NB4 (cell line): ENCODE measurements at regions not wholly inside any gene's neighbourhood (a gene's known extent, or its start where the extent isn't known, plus 50 kb on each side); places are given as distances from the start of the nearest gene placed in this dataset.

Experiments
- DNase-seq: peaks from one replicate; pipeline ENCODE4 v3.0.0; 2010; ENCODE audit warnings: low read depth
- H3K4me3 ChIP-seq: one replicate; pipeline ENCODE4 v1.5.1; 2011; ENCODE audit warnings: mild to moderate bottlenecking, low read depth, low read length, moderate library complexity
- CTCF ChIP-seq: IDR thresholded peaks from one replicate; pipeline ENCODE4 v1.5.1; 2012; ENCODE audit warnings: low read depth, low read length
- MAX ChIP-seq: IDR thresholded peaks from 2 replicates; pipeline ENCODE4 v1.6.1; 2011; ENCODE audit warnings: low read depth, low read length
- MYC ChIP-seq: IDR thresholded peaks from 2 replicates; pipeline ENCODE4 v1.6.1; 2011; ENCODE audit warnings: low read depth, low read length
- POLR2A ChIP-seq: IDR thresholded peaks from 2 replicates; pipeline ENCODE4 v1.6.1; 2011; ENCODE audit warnings: mild to moderate bottlenecking; ENCODE audit not compliant: insufficient read length; ENCODE audit errors: extremely low read depth

DNA sequence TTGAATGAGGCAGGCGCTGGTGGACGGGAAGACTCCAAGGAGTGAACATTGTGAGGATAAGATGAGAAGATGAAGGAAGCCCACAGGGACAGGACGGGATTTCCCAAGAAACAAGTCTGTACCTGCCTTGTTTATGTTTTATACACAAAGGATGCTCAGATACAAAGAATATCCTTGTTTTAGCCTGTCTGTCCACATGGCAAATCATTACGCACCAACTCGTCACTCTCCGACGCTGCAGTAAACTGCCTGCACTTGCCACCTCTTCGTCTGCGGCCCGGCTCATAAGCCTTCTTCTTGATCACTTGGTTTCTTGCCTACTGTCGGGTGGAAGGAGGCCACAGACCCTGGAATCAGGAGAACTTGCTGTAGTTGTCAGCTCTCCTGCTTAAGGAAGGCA, 85.4 kb downstream of the CD83 start:
- TF ChIP-seq MAX = no peak
- TF ChIP-seq MYC = no peak
- TF ChIP-seq CTCF = no peak
- TF ChIP-seq POLR2A = no peak
- H3K4me3 ChIP-seq = no peak overlapping the region

GRCh38 chr6:14206391-14206790, 88.8 kb downstream of the CD83 start:
- H3K4me3 ChIP-seq = no peak overlapping the region
- no peak for TF ChIP-seq MAX
- no peak for TF ChIP-seq MYC
- no peak for TF ChIP-seq POLR2A
- no peak for TF ChIP-seq CTCF
- DNase-seq = no peak

More for the DNA sequence above, 85.4 kb downstream of the CD83 start:
- no peak for DNase-seq

- DNase-seq = no peak
- no peak for TF ChIP-seq MYC
- no peak for TF ChIP-seq MAX
- no peak for TF ChIP-seq CTCF
- TF ChIP-seq POLR2A = no peak
These were observed 89.9 kb downstream of the CD83 start for GRCh38 chr6:14207448-14207847.

DNA sequence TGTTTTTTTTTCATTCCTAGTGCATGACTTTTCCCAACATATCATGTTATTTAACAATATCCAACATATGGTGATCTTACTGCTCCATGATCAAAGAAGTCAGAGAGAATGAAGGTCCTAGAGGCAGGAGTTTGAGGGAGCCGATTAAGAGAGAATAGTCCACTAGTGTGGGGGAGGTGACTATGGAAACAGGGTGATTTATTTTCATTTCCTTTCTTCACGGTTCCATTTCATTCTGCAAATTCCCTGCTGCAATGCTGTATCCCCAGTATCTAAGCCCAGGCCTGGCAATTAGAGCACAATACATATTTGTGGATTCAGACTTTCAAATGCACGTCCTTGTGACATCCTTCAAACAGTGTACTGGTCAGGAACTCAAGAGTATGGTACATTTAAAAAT, 91.4 kb downstream of the CD83 start:
- H3K4me3 ChIP-seq = no peak overlapping the region
- no peak for DNase-seq
- TF ChIP-seq POLR2A = no peak
- TF ChIP-seq MYC = no peak
- no peak for TF ChIP-seq MAX
- no peak for TF ChIP-seq CTCF

More at GRCh38 chr6:14207448-14207847, 89.9 kb downstream of the CD83 start:
- H3K4me3 ChIP-seq = no peak overlapping the region

- H3K4me3 ChIP-seq = peak overlapping the region; percentile 61
- DNase-seq = peak; percentile 13
- TF ChIP-seq CTCF = no peak
- TF ChIP-seq MYC = no peak
- TF ChIP-seq MAX = no peak
- no peak for TF ChIP-seq POLR2A
These were observed 92.5 kb downstream of the CD83 start for GRCh38 chr6:14210077-14210476.
